WERI-Rb-1 (cell line): ENCODE measurements at regions not wholly inside any gene's neighbourhood (a gene's known extent, or its start where the extent isn't known, plus 50 kb on each side); places are given as distances from the start of the nearest gene placed in this dataset.

Experiments
- DNase-seq: peaks from one replicate; pipeline ENCODE4 v3.0.0-alpha.2; 2020
- H3K27ac ChIP-seq: fragments of 250-450 bp; sonication (Bioruptor Pico); 2 replicates; pipeline ENCODE4 v1.5.1; 2020; ENCODE audit warnings: mild to moderate bottlenecking, moderate library complexity
- H3K27me3 ChIP-seq: fragments of 250-450 bp; sonication (Bioruptor Pico); 2 replicates; pipeline ENCODE4 v1.5.1; 2021; ENCODE audit warnings: mild to moderate bottlenecking, low read depth, moderate library complexity; ENCODE audit not compliant: insufficient read depth, severe bottlenecking
- H3K36me3 ChIP-seq: fragments of 250-450 bp; sonication (Bioruptor Pico); 2 replicates; pipeline ENCODE4 v1.5.1; 2020; ENCODE audit warnings: mild to moderate bottlenecking, moderate library complexity
- H3K4me3 ChIP-seq: 2 replicates; pipeline ENCODE4 v1.5.1; 2011; ENCODE audit warnings: low read depth, mild to moderate bottlenecking, control low read depth, low read length
- H3K9me3 ChIP-seq: fragments of 250-450 bp; sonication (Bioruptor Pico); 2 replicates; pipeline ENCODE4 v1.5.1; 2021; ENCODE audit warnings: mild to moderate bottlenecking, moderate library complexity; ENCODE audit not compliant: severe bottlenecking
- CTCF ChIP-seq: IDR thresholded peaks from 2 replicates; pipeline ENCODE4 v1.5.1; 2011; ENCODE audit warnings: low read depth, mild to moderate bottlenecking, control low read depth, inconsistent platforms, low read length

DNA sequence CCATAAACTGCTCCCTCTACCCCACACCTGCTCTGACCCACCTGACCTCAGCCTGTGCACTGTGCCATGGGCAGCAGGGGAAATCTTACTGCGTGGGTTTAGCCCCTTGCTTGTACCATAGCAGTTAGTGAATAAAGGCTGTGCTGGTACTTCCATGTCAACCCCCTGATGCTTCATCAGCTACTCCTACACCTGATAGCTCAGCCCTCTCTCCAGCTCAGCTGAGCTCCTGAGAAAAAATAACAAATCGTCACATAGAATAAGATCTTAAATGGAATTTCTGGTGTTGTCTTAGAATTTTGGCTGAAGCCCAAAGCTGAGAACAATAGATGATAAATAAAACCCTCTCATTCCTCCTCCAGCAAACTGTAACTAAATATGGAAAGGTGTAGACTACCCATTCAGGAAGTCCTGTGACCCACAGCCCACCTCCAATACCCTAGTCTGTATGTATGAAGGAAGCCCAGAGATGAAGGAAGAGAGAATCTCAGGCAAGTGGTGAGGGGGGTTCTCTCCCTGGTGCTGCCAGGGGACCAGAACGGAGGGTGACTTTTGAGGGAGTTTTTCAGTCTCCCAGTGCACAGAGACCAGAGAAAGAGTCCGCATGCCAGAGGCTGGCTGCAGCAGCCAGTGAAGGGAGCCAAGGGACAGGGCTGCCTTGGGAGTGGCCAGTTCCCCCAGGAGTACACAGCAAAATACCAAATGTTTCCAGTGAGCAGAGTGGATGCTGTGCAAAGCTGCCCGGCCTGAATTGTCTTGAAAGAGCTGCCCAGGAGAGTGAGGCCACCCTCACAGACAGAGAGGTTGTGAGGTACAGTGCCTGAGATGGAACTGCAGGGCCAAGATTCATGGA is 227.3 kb downstream of the QDPR start:
- Histone ChIP-seq H3K27me3 (peaks cover 34% of the 10 kb centered on the region), H3K36me3 (no peaks in the 10 kb centered on the region)
- TF ChIP-seq CTCF = no peak

GRCh38 chr4:17283832-17284231 is 228.1 kb downstream of the QDPR start:
- Histone ChIP-seq H3K4me3 (no peak overlapping the region), H3K27me3 (peaks cover 34% of the 10 kb centered on the region), H3K36me3 (no peaks in the 10 kb centered on the region), H3K9me3 (peaks cover 3% of the 10 kb centered on the region), H3K27ac (no peak overlapping the region)
- no peak for DNase-seq
- TF ChIP-seq CTCF = no peak

More for the DNA sequence above, 227.3 kb downstream of the QDPR start:
- H3K4me3 ChIP-seq = no peak overlapping the region
- peaks cover 3% of the 10 kb centered on the region for H3K9me3 ChIP-seq
- DNase-seq = no peak
- no peak overlapping the region for H3K27ac ChIP-seq

GRCh38 chr4:17283251-17283650 is 228.6 kb downstream of the QDPR start:
- Histone ChIP-seq H3K4me3 (no peak overlapping the region), H3K9me3 (no peaks in the 10 kb centered on the region), H3K27me3 (peaks cover 32% of the 10 kb centered on the region), H3K27ac (no peak overlapping the region), H3K36me3 (no peaks in the 10 kb centered on the region)
- DNase-seq = no peak
- no peak for TF ChIP-seq CTCF

DNA sequence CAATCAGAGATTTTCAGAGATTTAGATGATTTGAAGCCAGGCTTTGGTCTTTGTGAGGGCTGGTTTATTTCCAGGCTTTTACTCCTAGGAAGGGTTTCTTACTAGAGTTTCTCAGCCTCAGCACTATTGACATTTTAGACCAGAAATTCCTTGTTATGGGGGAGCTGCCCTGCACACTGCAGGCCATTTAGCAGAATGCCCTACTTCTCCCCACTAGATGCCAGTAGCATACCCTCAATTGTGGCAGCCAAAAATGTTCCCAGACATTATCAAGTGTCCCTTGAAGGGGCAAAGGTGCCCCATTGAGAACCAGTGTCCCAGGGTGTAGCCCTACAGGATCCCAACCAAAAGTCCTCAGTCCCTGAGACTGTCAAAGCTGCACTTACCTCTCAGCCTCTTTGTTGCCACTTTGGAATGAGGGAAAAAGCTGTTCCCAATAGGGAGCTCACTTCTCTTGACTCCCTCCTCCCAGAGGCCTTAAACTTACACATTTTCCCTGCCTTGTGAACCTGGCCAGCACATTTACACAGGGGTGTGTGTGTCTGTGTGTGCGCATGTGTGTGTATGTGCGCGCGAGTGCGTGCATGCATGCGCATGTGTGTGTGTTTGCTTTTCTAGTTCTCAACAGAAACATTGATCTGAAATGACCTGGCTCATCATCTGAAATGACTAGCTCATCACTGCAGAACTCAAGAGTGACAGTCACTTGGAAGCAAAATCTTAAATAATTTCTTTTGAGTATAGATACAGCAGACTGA is 231.4 kb downstream of the QDPR start:
- Histone ChIP-seq H3K27ac (no peak overlapping the region), H3K27me3 (peaks cover 22% of the 10 kb centered on the region), H3K36me3 (no peaks in the 10 kb centered on the region), H3K4me3 (no peak overlapping the region), H3K9me3 (no peaks in the 10 kb centered on the region)
- no peak for TF ChIP-seq CTCF
- DNase-seq = no peak

GRCh38 chr4:17276776-17277175 is 235.1 kb downstream of the QDPR start:
- H3K4me3 ChIP-seq = no peak overlapping the region
- no peaks in the 10 kb centered on the region for H3K36me3 ChIP-seq
- H3K9me3 ChIP-seq = no peaks in the 10 kb centered on the region
- H3K27me3 ChIP-seq = peaks cover 13% of the 10 kb centered on the region
- TF ChIP-seq CTCF = no peak
- DNase-seq = no peak
- H3K27ac ChIP-seq = no peak overlapping the region
